ENCODE measurements at regions not wholly inside any gene's neighbourhood (a gene's known extent, or its start where the extent isn't known, plus 50 kb on each side); places are given as distances from the start of the nearest gene placed in this dataset.

DNA sequence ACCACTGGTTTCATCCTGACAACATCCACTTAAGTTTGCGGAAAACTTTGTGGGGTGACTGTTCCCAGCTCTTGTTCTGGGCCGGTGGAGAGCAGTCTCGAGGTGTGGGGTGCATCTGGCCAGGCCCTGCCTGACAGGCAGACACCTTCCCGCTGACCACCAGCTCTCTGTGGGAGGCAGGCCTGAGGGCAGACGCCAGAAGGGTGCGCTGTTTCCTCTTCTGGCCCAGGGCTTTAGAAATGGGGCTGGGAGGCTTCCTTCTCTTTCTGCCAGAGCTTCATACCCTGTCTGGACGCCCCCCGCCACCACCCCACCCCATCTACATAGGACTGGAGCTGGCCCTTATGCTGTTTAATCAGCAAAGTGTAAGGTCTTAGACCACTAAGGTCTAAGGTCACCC lies 263.8 kb downstream of the LOXHD1 start:
- TF ChIP-seq, protein P1, sequence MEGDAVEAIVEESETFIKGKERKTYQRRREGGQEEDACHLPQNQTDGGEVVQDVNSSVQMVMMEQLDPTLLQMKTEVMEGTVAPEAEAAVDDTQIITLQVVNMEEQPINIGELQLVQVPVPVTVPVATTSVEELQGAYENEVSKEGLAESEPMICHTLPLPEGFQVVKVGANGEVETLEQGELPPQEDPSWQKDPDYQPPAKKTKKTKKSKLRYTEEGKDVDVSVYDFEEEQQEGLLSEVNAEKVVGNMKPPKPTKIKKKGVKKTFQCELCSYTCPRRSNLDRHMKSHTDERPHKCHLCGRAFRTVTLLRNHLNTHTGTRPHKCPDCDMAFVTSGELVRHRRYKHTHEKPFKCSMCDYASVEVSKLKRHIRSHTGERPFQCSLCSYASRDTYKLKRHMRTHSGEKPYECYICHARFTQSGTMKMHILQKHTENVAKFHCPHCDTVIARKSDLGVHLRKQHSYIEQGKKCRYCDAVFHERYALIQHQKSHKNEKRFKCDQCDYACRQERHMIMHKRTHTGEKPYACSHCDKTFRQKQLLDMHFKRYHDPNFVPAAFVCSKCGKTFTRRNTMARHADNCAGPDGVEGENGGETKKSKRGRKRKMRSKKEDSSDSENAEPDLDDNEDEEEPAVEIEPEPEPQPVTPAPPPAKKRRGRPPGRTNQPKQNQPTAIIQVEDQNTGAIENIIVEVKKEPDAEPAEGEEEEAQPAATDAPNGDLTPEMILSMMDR (IDR thresholded peaks at IDR 0.05; ENCODE audit: low read depth, low read length, poor library complexity, severe bottlenecking) = peak; percentile 50
- no peak for TF ChIP-seq EZH2phosphoT487 (IDR thresholded peaks at IDR 0.05; ENCODE audit: borderline replicate concordance, low read length)

All from DOHH2 (cell line).